EH (cell line): ENCODE measurements at regions not wholly inside any gene's neighbourhood (a gene's known extent, or its start where the extent isn't known, plus 50 kb on each side); places are given as distances from the start of the nearest gene placed in this dataset.
"Not testable (repeated sequence)": the region's sequence is repeated elsewhere in the genome, so short reads cannot be mapped to it uniquely, and the experiment has no call there.

Experiments used
- DNase-seq: peaks from one replicate; pipeline ENCODE4 v3.0.0-alpha.2; 2015; ENCODE audit warnings: low read depth

DNA sequence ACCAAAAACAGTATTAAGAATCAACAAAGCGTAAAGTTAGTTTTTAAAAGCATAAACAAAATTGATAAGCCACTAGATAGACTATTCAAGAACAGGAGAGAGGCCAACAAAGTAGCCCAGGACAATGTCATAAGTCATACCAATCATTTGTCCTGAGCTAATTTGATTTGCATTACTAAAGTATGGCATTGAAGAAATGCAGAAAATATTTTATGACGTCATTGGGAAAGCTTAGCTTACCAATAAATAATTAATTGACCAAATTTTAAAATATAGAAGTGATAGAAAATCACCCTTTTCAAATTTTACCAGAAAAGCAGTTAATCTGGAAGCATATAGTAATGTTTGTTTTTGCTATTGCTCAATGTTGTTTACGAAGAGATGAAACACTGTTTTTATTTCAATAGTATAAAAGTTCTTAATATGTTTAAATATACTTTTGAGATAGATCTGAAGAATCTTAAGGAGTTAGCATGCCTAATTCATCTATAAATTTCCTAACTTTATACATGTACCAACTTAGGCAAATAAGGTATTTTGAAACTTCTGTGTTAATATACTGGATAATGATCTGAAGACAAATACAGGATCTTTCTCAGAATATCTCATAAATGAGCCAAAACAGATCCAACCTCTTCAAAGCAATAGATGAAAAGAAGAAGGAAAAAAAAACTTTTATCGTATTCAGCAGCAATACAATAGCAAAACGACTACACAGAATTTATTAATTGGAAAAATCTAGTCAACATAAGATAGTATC is 1118.5 kb downstream of the SLC16A7 start:
- no peak for DNase-seq

DNA sequence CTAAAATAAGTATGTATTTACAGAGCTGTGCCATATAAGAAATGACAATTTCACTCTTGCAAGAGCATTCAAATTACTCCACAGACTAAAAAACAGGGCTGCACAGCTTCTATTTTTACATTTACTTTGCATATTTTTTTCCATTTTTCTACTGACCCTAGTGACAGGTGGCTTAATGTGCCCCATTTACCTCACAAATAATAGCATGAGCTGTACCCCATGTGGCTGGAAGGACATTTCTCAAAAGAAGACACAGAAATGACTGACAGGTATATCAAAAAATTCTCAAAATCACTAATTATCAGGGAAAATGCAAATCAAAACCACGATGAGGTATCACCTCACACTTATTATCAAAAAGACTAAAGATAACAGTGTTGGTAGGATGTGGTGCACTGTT is 1128.6 kb downstream of the SLC16A7 start:
- no peak for DNase-seq

DNA sequence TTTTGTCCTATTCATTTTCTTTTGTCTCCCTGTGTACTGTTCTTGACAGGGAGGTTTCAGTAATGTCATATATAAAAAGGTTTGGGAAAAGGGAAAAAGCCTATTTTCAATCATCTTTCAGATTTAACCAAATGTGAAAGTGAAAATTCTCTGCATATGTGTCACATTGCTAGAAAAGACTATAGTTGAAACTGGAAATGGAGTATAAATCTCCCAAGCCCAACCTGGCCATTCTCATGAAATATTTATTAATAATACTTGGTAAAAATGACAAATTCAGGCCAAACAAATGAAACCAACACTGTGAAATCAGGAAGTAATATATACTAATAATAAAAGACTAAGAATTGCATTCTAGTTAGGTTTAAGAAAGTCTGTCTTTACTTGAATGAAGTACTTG is 1129.2 kb downstream of the SLC16A7 start:
- no peak for DNase-seq

DNA sequence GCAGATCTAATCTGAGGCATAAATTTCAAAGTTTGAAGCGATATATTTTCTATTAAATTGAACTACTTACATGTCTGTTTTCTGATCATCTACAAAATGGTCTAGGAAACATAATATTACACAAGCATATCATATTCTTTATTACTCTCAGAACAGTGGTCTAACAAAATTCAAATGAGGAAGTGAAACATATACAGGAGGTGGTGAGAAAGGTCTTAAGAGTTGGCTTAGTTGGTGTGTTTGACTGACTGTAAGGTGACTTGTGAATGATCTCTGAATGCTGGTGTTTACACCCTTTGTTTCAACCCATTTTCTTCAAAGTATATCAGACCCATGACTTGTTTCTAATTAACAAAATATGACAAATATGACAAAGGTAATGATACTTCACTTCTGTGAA is 1156.8 kb downstream of the SLC16A7 start:
- DNase-seq: no peak

DNA sequence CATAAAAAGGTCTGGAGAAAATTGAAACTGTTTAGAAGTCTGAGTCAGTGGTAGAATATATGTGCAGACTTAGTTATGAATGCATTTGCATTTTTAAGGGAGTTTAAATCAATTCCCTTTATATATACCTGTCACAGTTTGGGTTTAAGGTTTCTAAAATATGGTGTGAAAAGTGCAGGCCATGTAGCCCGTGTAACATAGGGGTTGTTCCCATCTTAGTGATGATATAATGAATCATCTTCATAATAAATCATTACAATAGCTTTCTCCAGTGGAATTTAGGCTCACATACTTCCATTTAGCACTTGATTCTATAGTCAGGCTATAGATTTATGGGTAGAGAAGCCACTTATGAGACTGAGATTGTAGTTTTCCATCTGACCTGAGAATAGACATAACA is 1162.4 kb downstream of the SLC16A7 start:
- DNase-seq: no peak

DNA sequence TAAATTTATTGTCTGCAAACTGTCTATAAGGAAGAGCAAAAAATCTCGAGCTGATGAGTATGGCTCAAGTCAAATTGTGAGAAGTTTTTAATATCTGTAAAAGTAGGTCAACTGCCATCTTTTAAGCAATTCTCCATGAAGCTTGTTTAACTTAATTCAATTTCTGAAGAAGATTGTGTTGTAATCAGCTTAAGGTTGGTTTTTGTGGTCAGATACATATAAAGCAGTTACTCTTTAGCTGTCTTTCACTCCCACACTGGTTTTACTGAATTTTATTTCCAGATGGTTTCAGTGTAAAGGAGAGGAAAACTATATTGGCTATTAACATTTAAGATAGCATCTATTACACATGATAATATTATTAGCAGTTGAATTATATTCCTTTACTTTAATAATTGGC is 1165.1 kb downstream of the SLC16A7 start:
- DNase-seq: no peak

DNA sequence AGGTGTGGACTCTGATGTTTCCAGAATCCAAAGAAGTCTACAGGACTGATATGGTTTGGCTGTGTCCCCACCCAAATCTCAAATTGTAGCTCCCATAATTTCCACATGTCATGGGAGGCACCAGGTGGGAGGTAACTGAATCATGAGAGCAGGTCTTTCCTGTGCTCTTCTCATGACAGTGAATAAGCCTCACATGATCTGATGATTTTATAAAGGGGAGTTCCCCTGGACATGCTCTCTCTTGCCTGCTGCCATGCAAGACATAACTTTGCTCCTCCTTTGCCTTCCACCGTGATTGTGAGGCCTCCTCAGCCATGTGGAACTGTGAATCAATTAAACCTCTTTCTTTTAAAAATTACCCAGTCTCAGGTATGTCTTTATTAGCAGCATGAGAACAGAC is 1205.3 kb downstream of the SLC16A7 start:
- not testable (repeated sequence) for DNase-seq

DNA sequence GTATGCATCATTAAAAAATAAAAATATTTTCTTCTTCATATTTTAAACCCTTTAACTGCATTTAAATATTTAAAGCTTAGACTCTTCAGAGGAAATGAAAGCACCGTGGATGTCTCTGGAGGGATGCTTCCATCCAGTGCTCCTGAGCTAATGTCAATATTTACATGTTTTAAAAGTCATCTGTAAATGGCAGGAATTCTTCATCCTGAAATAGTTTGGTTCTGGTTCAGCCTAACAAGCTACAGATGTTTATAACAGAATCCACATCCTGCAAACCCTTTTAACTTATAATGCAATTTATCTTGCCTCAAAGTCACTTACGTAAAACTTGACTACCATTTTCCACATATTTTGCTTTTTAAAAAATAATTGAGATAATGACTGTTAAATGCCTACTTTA is 1207.3 kb downstream of the SLC16A7 start:
- DNase-seq: no peak

DNA sequence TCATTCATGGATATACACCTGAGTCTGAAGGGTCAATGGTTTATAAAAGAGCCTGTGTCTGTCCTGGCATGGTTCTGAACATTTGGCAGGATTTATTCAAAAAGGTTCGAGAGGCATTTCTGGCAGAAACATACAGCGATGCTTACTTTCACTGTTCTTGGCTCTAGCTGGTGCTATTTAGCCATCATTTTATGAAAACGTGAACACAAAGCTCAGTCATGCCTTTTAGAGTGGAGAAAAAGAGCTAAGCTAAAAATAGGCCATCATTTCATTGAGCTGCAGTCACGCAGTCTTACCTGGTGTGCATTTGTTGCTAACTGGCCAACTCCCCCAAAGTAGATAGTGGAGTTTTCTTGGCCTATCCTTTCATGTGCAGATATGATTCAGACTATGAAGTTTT is 1209.5 kb downstream of the SLC16A7 start:
- no peak for DNase-seq

DNA sequence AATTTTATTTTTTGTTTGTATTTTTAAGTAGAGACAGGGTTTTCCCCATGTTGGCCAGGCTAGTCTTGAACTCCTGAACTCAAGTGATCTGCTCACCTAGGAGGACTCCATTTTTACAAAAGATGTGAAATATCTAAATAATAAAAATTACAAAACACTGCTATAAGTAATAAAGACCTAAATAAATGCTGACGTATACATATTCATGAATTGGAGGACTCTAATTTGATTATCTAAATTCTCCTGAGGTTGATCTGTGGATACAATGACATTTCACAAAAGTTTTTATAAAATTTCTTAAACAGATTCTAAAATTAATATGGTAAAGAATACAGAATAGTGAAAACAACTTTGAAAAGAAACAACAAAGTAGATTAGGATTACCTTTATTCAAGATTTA is 1224.0 kb downstream of the SLC16A7 start:
- DNase-seq: no peak

DNA sequence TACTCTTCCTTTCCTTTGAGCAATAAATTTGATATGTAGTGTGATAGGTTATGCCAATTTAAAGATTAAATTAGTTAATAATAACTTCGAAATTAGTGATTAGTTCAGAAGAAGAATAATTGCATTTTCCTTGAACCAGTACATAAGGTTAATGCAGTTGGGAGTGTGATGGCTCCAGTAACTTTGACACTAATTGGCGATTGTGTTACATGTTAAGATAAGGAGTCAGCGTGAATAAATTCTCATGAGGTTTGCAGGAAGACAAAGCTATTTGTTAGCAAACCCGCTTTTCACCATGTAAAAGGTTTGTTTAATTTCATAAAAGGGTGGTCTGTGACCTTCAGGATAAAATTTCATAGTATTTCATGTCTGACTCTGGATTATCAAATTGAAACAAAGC is 1226.8 kb downstream of the SLC16A7 start:
- DNase-seq: no peak

DNA sequence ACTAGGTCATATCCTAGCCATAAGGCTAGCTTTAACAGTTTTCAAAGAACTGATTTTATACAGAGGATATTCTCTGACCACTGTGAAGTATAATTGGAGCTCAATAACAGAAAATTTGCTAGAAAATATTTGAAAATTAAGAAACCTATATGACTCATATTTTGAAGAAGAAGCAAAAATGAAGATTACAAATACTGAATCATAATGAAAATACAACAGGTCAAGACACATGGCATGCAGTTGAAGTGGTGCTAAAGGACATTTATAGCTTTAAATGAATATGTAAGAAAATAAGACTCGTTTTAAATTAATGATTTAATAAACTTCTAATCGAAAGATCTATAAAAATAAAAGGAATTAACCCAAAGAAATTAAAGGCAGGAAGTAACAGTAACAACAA is 1234.6 kb downstream of the SLC16A7 start:
- no peak for DNase-seq

DNA sequence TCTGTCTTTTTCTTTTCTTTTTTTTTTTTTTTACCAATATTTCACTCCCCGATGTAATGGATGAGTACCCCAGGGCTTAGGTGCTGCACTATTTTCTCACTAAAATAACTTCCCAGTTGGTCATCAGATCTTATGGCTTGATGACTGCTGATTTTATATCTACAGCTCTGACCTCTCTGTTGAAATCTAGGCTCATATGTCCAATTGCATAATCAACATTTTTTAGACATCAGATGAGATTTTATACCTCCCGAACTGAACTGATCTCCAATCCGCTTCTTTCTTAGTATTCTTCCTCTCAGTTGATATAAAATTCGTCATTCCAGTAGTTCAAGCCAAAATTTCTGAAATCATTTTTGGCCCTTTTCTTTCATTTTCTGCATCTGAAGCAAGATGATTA is 1236.5 kb downstream of the SLC16A7 start:
- DNase-seq: no peak

DNA sequence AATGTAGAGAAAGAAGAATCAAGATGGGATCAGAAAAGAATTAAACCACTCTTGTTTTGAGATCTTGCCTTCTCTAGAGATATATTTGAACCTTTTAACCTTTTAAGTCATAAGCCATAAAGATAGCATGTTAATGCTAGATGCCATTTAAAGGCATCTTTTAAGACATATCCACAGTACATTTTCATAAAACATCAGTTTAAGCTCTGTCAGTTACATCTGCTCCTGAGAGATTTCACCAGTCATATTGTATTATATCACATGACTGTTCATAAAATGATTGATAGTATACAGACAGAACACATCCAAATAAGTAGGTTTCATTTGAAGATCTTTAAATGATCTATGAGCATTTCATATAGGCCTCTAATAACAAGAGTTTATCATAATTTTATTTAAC is 1238.5 kb downstream of the SLC16A7 start:
- no peak for DNase-seq

DNA sequence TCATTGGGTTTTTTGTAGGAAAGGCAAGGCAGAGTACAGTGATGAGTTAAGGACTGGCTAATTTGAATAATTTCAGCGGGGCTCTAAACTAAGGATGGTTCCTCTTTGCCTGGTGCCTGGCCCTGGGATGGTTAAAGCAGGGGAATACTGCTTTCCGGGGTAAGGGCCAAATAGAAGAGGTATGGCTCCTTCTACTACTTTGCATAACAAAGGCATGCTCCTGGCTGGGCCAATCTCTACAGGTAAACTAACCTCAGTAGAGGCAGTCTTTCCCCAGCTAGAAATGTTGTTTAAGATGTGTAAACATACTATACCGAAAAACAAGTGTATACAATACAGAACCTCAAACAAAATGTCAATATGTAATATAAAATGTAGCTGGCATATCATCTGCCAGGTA is 1239.0 kb downstream of the SLC16A7 start:
- no peak for DNase-seq

DNA sequence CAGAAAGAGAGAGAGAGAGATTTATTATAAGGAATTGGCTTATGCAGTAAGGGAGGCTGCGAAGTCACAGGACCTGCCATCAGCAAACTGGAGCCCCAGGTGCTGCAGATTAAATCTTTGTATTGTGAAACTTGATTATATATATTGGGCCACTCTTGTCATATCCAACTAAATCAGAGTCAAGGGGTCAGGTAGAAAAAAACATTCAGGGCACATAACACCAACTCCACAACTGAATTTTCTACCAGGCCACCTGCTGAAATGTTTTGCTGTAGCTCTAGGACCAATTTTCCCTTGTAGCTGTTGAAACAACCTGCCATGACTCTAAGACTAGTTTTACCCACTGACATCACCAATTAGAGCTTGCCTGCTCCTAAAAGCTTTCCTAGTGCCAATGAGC is 1240.8 kb downstream of the SLC16A7 start:
- DNase-seq: no peak

DNA sequence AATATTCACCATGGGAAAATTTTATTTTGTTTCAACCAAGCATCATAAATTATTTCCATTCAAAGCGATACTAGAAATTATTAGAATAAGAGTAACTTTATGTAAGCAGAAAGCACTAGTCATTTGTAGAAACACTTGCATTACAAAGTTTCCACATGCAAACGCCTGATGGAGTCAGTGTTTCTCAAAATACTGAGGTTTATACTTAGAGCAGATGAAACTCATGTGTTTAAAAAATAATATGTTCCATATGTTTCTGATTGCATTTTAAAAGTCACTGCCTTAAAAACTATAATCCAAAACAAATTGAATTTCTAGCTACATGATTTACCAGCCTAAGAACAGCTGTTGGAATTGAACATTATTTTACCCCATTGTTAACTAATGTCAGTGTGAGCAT is 1246.4 kb downstream of the SLC16A7 start:
- DNase-seq: no peak

DNA sequence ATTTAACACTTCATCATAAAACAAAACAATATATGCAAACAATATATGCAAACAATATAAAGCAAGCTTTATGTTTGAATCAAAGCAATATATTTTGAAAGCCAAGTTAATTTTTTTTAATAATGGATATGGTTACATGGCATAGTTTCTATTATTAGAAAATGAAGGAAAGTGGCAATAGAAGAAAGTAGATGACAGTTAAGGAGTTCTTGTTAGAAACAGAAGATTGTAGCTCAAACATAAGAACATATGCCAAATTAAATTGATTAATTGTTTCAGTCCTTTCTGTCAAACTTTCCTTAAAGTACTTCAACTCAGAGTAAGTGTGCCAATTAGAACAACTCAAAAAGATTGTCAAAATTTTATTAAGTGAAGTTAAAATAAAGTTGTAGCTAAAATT is 1248.3 kb downstream of the SLC16A7 start:
- DNase-seq: no peak

DNA sequence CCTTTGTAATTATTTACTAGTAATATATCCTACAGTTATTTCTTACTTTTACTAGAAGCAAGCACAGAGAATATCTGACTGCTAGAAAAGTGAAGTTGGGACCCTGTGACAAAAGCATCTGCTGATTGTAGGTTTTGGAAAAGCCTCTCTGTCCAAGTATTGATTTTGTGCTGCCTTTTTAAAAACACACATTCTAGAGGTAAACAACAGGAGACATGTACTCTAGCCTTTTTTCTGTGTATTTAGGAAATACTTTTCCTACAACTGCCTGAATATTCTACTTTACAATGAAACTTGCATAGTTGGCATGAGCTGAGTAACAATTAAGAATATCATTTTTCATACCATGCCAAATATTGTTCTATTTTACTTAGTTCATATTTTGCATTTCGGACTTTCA is 1249.0 kb downstream of the SLC16A7 start:
- DNase-seq: no peak

DNA sequence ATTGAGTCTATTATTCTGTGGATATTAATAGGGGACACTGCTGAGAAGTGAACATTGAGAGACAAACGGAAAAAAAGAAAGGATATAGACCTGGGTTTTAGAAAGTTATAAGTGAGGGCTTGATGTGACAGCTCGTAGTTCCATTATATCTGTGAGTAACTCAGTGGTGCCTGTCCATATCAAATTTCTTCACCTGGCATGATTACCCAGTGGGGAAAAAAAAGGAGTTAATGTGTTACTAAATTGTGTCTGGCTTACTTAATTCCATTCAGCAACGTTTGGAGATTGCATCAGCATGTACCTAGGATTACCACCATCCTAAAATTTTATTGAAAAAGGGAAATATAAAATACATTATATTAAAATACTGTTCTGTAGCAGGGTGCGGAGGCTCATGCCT is 1249.9 kb downstream of the SLC16A7 start:
- no peak for DNase-seq

DNA sequence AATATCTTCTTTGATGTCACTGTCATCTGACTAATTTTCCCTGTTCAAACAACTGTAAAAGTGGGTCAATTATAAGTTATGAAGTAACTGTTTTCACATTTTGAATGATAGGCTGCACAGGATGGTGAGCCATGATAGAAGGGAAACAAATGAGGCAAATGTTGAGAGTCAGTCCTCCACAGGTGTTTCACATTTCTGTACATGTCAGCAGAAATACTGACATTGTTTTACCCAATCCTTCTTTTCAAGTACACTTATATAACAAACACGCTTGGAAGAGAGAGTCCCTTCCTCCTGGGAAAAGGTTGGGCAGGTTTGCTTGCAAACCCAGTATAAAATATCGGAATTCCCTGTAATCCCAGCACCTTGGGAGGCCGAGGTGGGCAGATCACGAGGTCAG is 1251.5 kb downstream of the SLC16A7 start:
- no peak for DNase-seq

DNA sequence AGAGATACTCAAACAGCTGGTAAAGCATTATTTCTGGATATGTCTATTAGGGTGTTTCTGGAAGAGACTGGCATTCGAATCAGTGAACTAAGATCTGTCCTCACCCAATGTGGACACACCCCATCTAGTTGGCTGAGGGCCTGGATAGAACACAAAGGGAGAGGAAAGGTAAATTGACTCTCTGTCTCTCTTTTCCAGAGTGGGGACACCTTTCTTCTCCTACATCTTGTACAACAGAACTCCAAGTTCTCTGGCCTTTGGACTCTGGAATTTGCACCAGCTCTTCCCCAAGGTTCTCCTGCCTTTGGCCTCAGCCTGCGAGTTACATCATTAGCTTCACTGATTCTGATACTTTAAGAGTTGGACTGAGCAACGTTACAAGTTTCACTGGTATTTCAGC is 1253.9 kb downstream of the SLC16A7 start:
- no peak for DNase-seq

DNA sequence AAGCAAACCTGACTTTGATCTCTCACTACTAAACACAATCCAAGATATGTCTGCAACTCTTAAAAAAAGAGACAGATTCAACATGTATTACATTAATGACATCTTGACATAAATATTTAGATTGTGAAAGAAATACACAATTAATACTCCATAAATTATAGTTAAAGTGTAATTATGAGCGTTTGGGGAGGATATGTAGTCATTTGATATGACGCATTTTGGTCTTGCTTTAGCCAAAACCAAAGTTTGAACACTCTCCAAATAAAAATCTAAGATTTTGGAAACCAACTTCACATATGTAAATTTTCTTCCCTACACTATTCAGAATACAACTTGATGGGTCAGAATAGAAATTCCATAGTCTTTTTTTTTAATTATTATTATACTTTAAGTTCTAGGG is 1257.6 kb downstream of the SLC16A7 start:
- no peak for DNase-seq

DNA sequence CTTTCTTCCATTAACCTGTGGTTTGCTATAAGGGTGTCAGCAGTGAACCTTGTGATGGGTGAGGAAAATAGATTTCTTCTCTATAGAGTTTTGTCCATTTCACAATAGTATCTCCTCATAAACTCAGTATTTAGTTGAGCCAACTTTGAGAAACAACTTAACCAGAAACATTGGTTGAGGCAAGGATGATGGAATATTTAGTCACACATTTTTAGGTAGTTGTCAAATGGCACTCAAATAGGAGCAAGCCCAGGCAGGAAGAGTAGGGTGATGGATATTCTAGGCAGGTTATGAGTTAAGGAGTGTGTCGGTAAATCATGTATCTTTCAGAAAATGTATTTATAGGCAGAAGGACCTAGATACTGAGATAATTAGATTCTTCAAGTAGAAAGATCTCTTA is 1267.6 kb downstream of the SLC16A7 start:
- no peak for DNase-seq

DNA sequence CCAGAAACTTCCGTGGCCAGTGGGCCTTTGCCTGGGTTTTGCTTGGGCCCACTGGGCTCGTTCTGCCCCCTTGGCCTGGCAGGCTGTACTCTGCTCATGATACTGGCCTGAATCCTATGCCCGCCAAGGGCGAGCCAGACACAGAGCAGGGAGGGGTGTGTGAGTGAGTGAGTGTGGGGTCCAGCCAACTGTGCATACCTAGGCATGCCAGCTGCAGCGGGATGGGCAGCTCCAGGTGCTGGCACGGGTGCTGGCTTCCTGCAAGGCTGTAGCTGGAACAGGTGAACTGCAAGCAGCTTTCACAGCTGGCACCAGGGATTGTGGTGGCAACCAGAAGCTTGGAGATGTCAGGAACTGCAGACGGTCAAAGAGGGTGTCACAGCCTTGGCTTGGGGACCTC is 1276.4 kb downstream of the SLC16A7 start:
- no peak for DNase-seq
